Upper lobe of left lung (tissue), 6 donors: ENCODE measurements at regions not wholly inside any gene's neighbourhood (a gene's known extent, or its start where the extent isn't known, plus 50 kb on each side); places are given as distances from the start of the nearest gene placed in this dataset.

Source experiments
- ATAC-seq, 2 donors: fragments of 200-7000 bp; cut with Tn5 transposase; one replicate each; pipeline ENCODE4 v1.9.1; 2022; ENCODE audit warnings: mild to moderate bottlenecking in 2 of 2, moderate library complexity in 2 of 2; ENCODE audit not compliant: low FRiP score in 2 of 2
- DNase-seq, 2 donors: peaks; one replicate each; pipeline ENCODE4 v3.0.0-alpha.2; 2019 to 2020
- H3K27ac ChIP-seq, 4 donors: fragments of 200-600 bp; sonication (generic); one replicate each; pipeline ENCODE4 v1.5.1; 2016 to 2019
- H3K27me3 ChIP-seq, 4 donors: fragments of 200-600 bp; sonication (generic); one replicate each; pipeline ENCODE4 v1.5.1; 2017 to 2019
- H3K36me3 ChIP-seq, 4 donors: fragments of 200-600 bp; sonication (generic); one replicate each; pipeline ENCODE4 v1.5.1; 2016 to 2019
- H3K4me1 ChIP-seq, 4 donors: fragments of 200-600 bp; sonication (generic); one replicate each; pipeline ENCODE4 v1.5.1; 2018 to 2019
- H3K4me3 ChIP-seq, 4 donors: fragments of 200-600 bp; sonication (generic); one replicate each; pipeline ENCODE4 v1.5.1; 2017 to 2019; ENCODE audit warnings: mild to moderate bottlenecking in 2 of 4, moderate library complexity in 1 of 4
- H3K9me3 ChIP-seq, 4 donors: fragments of 200-600 bp; sonication (generic); one replicate each; pipeline ENCODE4 v1.5.1; 2018 to 2019
- EP300 ChIP-seq, 4 donors: sonication (generic); formaldehyde crosslinking; IDR thresholded peaks; one replicate each; pipeline ENCODE4 v1.5.1; 2017; ENCODE audit warnings: antibody characterized with exemption in 4 of 4, control low read depth in 2 of 4
- POLR2A ChIP-seq, 4 donors: fragments of 450-650 bp; IDR thresholded peaks; one replicate each; pipeline ENCODE4 v1.5.1; 2016 to 2017; ENCODE audit warnings: antibody characterized with exemption in 4 of 4, mild to moderate bottlenecking in 2 of 4
- POLR2AphosphoS5 ChIP-seq, 2 donors: sonication (generic); formaldehyde crosslinking; IDR thresholded peaks; one replicate each; pipeline ENCODE4 v1.5.1; 2017; ENCODE audit warnings: antibody characterized with exemption in 2 of 2
- WGBS, 2 donors: methylation state at CpG; one replicate each; pipeline ENCODE4 v1.1.5; 2017 to 2018; 5-methylcytosine and 5-hydroxymethylcytosine counted together
- TF ChIP-seq, protein P1 (sequence below), 6 experiments: fragments of 450-650 bp in 4 of 6; fragments of 200-600 bp in 2 of 6; sonication (generic) in 2 of 6; IDR thresholded peaks; one replicate each; pipeline ENCODE4 v1.5.1; 2016 to 2019; ENCODE audit warnings: antibody characterized with exemption in 6 of 6
- donor health status: DM: no; HTN: no; CAD: no; lungs with moderate emphysema.
- donor health status: DM: no; HTN: yes; CAD: no; lungs with severe emphysema.

- H3K36me3 ChIP-seq = no peaks in the 10 kb centered on the region
- WGBS, 2 donors = 74 to 83% methylated on average over 4 of the region's 4 CpGs
- H3K9me3 ChIP-seq = no peaks in the 10 kb centered on the region
- TF ChIP-seq POLR2A (IDR thresholded peaks at IDR 0.05) = no peak
- TF ChIP-seq, protein P1, sequence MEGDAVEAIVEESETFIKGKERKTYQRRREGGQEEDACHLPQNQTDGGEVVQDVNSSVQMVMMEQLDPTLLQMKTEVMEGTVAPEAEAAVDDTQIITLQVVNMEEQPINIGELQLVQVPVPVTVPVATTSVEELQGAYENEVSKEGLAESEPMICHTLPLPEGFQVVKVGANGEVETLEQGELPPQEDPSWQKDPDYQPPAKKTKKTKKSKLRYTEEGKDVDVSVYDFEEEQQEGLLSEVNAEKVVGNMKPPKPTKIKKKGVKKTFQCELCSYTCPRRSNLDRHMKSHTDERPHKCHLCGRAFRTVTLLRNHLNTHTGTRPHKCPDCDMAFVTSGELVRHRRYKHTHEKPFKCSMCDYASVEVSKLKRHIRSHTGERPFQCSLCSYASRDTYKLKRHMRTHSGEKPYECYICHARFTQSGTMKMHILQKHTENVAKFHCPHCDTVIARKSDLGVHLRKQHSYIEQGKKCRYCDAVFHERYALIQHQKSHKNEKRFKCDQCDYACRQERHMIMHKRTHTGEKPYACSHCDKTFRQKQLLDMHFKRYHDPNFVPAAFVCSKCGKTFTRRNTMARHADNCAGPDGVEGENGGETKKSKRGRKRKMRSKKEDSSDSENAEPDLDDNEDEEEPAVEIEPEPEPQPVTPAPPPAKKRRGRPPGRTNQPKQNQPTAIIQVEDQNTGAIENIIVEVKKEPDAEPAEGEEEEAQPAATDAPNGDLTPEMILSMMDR (IDR thresholded peaks at IDR 0.05) = no peak
- TF ChIP-seq EP300 (IDR thresholded peaks at IDR 0.05) = no peak
- no peak for TF ChIP-seq POLR2AphosphoS5 (IDR thresholded peaks at IDR 0.05)
- H3K27me3 ChIP-seq = no peaks in the 10 kb centered on the region
- no peak overlapping the region for H3K4me3 ChIP-seq
- ATAC-seq = no peak
- DNase-seq = no peak
- H3K27ac ChIP-seq = no peak overlapping the region
- no peaks in the 10 kb centered on the region for H3K4me1 ChIP-seq
These were observed 82.6 kb downstream of the TRIM42 start for GRCh38 chr3:140760324-140761075.

DNA sequence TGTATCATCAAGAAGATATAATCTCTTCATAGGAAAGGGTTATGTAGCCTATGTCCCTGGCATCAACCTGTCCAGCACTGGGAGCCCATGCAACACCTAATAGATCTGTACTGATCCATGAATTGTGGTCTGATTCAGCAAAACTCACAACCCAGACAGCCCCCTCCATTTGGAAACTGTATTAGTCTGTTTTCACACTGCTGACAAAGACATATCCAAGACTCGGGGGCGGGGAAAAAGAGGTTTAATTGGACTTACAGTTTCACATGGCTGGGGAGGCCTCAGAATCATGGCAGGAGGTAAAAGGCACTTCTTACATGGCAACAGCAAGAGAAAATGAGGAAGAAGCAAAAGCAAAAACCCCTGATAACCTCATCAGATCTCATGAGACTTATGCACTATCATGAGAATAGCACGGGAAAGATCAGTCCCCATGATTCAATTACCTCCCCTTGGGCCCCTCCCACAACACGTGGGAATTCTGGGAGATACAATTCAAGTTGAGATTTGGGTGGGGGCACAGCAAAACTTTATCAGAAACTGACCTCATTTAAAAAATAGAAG is 83.3 kb downstream of the TRIM42 start:
- Histone ChIP-seq H3K4me1 (no peaks in the 10 kb centered on the region), H3K4me3 (no peak overlapping the region), H3K27me3 (no peaks in the 10 kb centered on the region), H3K36me3 (no peaks in the 10 kb centered on the region), H3K27ac (no peak overlapping the region), H3K9me3 (no peaks in the 10 kb centered on the region)
- no peak for ATAC-seq
- WGBS, 2 donors = 72 to 82% methylated on average over 4 of the region's 4 CpGs
- TF ChIP-seq POLR2A (IDR thresholded peaks at IDR 0.05) (no peak), POLR2AphosphoS5 (IDR thresholded peaks at IDR 0.05) (no peak), EP300 (IDR thresholded peaks at IDR 0.05) (no peak)
- TF ChIP-seq, protein P1 (IDR thresholded peaks at IDR 0.05) = no peak
- DNase-seq = no peak

- no peak overlapping the region for H3K27ac ChIP-seq
- H3K4me3 ChIP-seq = no peak overlapping the region
- no peaks in the 10 kb centered on the region for H3K9me3 ChIP-seq
- H3K36me3 ChIP-seq = no peaks in the 10 kb centered on the region
- no peak for DNase-seq
- no peaks in the 10 kb centered on the region for H3K4me1 ChIP-seq
- no peaks in the 10 kb centered on the region for H3K27me3 ChIP-seq
- TF ChIP-seq POLR2AphosphoS5 (IDR thresholded peaks at IDR 0.05) (no peak), EP300 (IDR thresholded peaks at IDR 0.05) (no peak), POLR2A (IDR thresholded peaks at IDR 0.05) (no peak)
- TF ChIP-seq, protein P1 (IDR thresholded peaks at IDR 0.05) = no peak
- ATAC-seq = no peak
These were observed 84.9 kb downstream of the TRIM42 start for GRCh38 chr3:140762746-140763145.

DNA sequence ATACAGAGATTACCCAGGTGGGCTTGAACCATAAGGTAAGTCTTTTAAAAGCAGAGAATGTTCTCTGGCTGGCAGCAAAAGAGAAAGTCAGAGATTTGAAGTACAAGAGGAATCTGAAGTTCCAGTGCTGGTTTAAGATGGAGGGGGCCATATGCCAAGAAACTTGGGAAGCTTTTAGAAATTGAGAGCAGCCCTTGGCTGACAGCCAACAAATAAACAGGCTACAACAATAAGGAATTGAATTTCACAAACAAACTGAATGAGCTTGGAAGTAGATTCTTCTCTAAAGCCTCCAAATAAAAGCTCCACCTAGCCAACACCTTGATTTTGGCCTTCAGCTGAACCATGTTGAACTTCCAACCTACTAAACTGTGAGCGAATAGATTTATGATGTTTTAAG is 85.7 kb downstream of the TRIM42 start:
- Histone ChIP-seq H3K4me1 (no peaks in the 10 kb centered on the region), H3K36me3 (no peaks in the 10 kb centered on the region), H3K27ac (no peak overlapping the region), H3K27me3 (no peaks in the 10 kb centered on the region), H3K9me3 (no peaks in the 10 kb centered on the region), H3K4me3 (no peak overlapping the region)
- TF ChIP-seq POLR2AphosphoS5 (IDR thresholded peaks at IDR 0.05) (no peak), EP300 (IDR thresholded peaks at IDR 0.05) (no peak), POLR2A (IDR thresholded peaks at IDR 0.05) (no peak)
- TF ChIP-seq, protein P1 (IDR thresholded peaks at IDR 0.05) = no peak
- WGBS, 2 donors = 80 to 89% methylated on average over 1 of the region's 1 CpG
- DNase-seq (no peak), ATAC-seq (no peak)

GRCh38 chr3:140765246-140765645 is 87.4 kb downstream of the TRIM42 start:
- no peaks in the 10 kb centered on the region for H3K4me1 ChIP-seq
- no peak for ATAC-seq
- no peaks in the 10 kb centered on the region for H3K9me3 ChIP-seq
- WGBS, 2 donors = 85 to 89% methylated on average over 2 of the region's 2 CpGs
- DNase-seq = no peak
- H3K27me3 ChIP-seq = no peaks in the 10 kb centered on the region
- no peak overlapping the region for H3K4me3 ChIP-seq
- TF ChIP-seq POLR2A (IDR thresholded peaks at IDR 0.05) (no peak), EP300 (IDR thresholded peaks at IDR 0.05) (no peak), POLR2AphosphoS5 (IDR thresholded peaks at IDR 0.05) (no peak)
- TF ChIP-seq, protein P1 (IDR thresholded peaks at IDR 0.05) = no peak
- H3K27ac ChIP-seq = no peak overlapping the region
- no peaks in the 10 kb centered on the region for H3K36me3 ChIP-seq
